Cerebellar nuclear complex (tissue), 1 donor: ENCODE measurements at regions not wholly inside any gene's neighbourhood (a gene's known extent, or its start where the extent isn't known, plus 50 kb on each side); places are given as distances from the start of the nearest gene placed in this dataset.

Experiments
- DNase-seq, 2 experiments: peaks; one replicate each; lab custom pipeline; 2025; lab: John Stamatoyannopoulos, UW

- no peak for DNase-seq
Observed at GRCh38 chr9:14517154-14517906, 175.9 kb downstream of the ZDHHC21 start.

GRCh38 chr9:14516656-14517055 is 176.6 kb downstream of the ZDHHC21 start:
- no peak for DNase-seq

GRCh38 chr9:14515571-14516198 is 177.5 kb downstream of the ZDHHC21 start:
- no peak for DNase-seq

GRCh38 chr9:14515049-14515448 is 178.2 kb downstream of the ZDHHC21 start:
- no peak for DNase-seq

DNA sequence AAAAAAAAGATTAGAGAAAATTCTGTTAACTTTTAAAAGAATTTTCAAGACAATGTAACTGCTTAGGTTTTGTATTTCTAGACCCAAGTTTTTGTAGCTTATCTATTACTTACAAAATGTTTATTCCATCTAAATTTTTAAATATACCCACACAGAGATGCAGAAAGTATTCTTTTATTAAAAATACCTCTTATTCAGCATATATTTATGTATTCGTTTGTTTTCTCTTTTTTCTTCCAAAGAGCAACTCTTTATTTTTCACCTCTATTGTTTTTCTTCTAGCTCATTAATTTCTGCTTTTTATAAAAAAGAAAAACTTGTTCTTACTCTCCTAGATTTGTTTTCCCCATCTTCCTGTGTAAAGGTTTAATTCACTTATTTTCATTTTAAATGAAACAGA is 180.3 kb downstream of the ZDHHC21 start:
- no peak for DNase-seq

GRCh38 chr9:14511452-14511851 is 181.8 kb downstream of the ZDHHC21 start:
- DNase-seq: no peak

DNA sequence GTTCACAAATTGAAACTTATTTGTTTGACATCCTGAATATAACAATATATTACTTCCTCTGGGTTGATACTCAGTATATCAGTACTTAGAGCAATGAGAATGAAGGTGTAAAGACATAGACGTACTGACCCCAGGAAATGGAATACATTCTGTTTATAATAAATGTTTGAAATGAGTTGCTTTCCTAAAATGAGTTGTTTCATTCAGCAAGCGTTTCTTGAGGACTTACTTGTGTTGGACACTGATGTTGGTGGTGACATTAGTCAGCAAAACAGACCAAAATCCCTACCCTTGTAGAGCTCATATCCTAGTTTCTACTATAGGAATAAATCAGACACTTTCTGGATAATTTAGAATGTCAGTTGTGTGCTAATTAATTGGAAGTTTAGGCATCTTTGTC is 184.3 kb downstream of the ZDHHC21 start:
- no peak for DNase-seq

DNA sequence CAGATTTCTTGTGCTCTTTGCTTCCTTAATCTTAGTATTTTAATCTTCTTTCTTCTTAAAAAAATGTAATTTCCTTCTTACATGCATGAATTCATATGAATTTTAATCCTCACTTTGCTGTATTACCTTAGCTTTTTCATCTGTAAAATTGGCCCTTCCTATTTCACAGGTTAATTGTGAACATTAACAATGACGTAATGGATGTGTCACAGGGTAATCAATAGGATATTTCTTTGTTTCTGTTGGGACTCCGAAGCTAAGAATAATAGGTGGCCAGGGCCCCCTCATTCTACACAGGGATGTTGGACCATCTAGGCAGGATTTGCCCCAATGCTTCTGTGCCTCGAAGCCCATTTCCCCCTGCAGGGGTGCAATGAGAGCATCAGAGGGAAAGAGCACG is 187.4 kb upstream of the NFIB start:
- no peak for DNase-seq

DNA sequence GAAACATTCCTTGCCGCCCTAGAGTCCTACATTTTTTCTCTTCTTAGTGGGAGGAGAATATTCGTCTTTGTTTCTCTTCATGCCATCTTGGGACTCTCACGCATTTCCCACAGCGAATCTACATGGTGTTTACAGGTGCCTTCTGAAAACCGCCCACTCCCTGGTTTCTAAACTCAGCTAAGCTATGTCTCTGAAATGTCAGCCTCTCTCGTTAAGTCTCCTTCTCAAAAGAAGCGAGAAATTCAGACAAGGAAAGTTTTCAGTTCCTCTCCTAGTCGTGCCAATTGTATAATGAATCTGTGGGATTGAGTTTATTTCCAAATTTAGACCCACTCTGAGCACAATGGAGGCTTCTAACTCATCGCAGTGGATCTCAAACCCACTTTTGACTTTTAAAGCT is 186.8 kb upstream of the NFIB start:
- DNase-seq: no peak

- no peak for DNase-seq
Observed at GRCh38 chr9:14499976-14500375, 186.0 kb upstream of the NFIB start.

DNA sequence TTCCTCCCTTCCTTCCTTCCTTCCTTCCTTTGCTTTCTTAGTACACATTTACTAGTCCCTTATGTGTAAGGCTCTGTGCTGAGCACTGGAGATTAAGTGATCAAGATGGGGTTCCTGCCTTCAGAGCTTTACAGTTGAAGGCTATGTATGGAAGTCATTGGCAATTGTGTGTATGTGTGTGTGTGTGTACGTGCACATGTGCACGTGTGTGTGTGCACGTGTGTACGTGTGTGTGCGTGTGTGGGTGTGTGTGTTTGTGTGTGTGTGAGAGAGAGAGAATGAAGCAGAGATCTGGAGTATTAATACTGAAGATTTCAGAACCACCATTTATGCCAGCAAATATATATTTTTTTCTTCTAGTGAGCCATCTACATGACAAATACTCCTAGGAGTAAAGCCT is 184.9 kb upstream of the NFIB start:
- no peak for DNase-seq

GRCh38 chr9:14497476-14497875 is 183.5 kb upstream of the NFIB start:
- no peak for DNase-seq

GRCh38 chr9:14488421-14489190 is 174.7 kb upstream of the NFIB start:
- DNase-seq: no peak

DNA sequence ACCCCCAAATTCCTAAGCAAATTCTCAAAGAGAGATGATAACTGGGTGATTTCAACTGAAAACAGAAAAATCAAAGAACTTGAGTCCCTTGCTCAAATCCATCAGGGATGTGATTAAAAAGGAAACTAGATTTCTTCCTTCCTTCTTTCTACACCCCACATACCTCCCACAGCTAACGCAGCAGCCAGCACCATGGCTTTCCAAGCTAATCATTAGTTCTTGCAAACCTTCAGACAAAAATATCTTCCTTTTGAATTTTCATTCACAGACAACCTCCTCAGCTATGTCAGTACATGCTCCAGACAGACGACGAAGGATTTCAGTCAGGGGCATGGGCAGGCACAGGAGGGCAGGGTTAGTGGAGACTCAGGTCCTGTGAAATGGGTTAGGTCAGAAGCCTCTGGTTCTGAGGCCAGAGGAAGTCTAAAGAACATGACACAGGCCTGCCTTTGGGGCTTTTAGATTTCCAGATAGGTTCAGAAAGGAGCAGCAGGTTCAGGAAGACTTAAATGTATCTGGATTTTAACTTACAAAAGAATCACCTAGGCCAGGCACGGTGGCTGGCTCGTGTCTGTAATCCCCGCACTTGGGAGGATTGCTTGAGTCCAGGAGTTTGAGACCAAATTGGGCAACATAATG is 173.7 kb upstream of the NFIB start:
- no peak for DNase-seq

DNA sequence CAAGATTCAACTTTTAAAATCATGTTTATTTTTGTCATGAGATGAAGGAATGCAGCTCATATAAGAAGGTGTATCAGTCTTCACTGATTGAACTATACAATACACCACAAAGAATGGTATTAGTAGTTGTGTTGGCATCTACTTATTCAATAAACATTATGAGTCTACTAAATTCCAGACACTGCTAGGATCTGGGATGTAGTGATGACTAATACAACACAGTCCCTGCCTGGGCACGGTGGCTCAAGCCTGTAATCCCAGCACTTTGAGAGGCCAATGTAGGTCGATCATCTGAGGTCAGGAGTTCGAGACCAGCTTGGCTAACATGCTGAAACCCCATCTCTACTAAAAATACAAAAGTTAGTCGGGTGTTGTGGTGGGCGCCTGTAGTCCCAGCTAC is 171.4 kb upstream of the NFIB start:
- no peak for DNase-seq

GRCh38 chr9:14482856-14483255 is 168.9 kb upstream of the NFIB start:
- no peak for DNase-seq

DNA sequence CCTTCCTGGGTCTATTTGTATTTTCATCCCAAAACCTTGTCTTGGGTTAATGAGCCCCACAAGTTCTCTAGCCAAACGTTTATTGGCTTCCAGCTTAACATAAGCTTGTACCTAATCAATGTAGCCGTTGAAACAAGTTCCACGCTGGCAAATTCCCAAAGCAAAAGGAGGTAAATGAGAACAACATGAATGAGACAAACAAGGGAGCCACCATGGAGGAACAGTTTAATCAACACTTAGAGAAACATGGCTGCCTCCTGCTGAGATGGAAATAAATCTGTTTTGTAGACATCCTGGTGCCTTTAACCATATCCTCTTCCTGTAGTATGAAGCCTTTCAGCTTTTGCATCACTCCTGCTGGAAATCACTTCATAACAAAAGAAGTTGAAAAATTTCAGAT is 166.6 kb upstream of the NFIB start:
- DNase-seq: no peak

- DNase-seq: no peak
Observed at GRCh38 chr9:14479163-14479560, 165.2 kb upstream of the NFIB start.

GRCh38 chr9:14478175-14479162 is 164.5 kb upstream of the NFIB start:
- DNase-seq: no peak

DNA sequence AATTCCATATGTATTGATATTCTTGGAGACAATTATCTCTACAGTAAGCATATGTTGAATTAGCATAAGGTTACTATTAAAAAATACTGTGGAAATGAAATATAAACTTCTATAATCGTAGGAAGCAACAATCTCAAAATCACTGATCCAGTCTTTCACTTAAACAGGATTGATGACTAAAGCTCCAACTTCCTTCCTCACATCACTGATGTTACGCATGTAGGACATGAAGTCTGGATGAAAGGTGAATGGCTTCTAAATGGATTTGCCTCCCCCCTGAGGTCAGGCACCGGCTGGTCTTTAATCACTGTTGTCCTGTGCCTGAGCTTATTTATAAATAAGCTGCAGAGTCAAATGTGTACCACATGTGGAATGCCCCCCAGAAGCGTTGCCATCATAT is 157.1 kb upstream of the NFIB start:
- DNase-seq: no peak

GRCh38 chr9:14467675-14468374 is 153.9 kb upstream of the NFIB start:
- DNase-seq: no peak
